CD4-positive, alpha-beta T cell (primary cell): ENCODE measurements at regions not wholly inside any gene's neighbourhood (a gene's known extent, or its start where the extent isn't known, plus 50 kb on each side); places are given as distances from the start of the nearest gene placed in this dataset.
"Not testable (repeated sequence)": the region's sequence is repeated elsewhere in the genome, so short reads cannot be mapped to it uniquely, and the experiment has no call there.

Experiments
- ATAC-seq: fragments of 200-7000 bp; cut with Tn5 transposase; one replicate; pipeline ENCODE4 v1.10.0; 2022; ENCODE audit warnings: mild to moderate bottlenecking; ENCODE audit not compliant: poor library complexity
- CTCF ChIA-PET: fragments of 350-600 bp; sonication (Branson Sonifier 250); formaldehyde crosslinking; loops from one replicate; lab custom pipeline; 2021; ENCODE audit warnings: antibody characterized with exemption, inconsistent platforms; lab: Charles Lee
- POLR2A ChIA-PET: fragments of 350-600 bp; sonication (Branson Sonifier 250); formaldehyde crosslinking; loops from one replicate; lab custom pipeline; 2021; ENCODE audit warnings: antibody characterized with exemption, inconsistent platforms; lab: Charles Lee
- DNase-seq, 14 experiments: peaks; one replicate each; pipeline ENCODE4 v3.0.0-alpha.2; 2013 to 2020; ENCODE audit warnings: mixed read lengths in 2 of 14
- H3K27ac ChIP-seq, 2 donors: one replicate each; pipeline versions ENCODE4 v1.5.1 to v1.7.0; 2013; ENCODE audit warnings: low read length in 2 of 2, low read depth in 1 of 2, mild to moderate bottlenecking in 1 of 2
- H3K27me3 ChIP-seq, 2 experiments: 1 replicate in 1 of 2; 2 replicates in 1 of 2; pipeline versions ENCODE4 v1.6.1 to v1.7.0; 2013; ENCODE audit warnings: low read length in 2 of 2, control low read depth in 1 of 2, mild to moderate bottlenecking in 1 of 2, moderate library complexity in 1 of 2; ENCODE audit not compliant: insufficient read depth in 2 of 2, control insufficient read depth in 1 of 2
- H3K36me3 ChIP-seq: one replicate; pipeline ENCODE4 v1.6.1; 2013; ENCODE audit warnings: low read length, control low read depth; ENCODE audit not compliant: insufficient read depth
- H3K4me1 ChIP-seq: one replicate; pipeline ENCODE4 v1.6.1; 2013; ENCODE audit warnings: low read length, control low read depth; ENCODE audit not compliant: insufficient read depth
- H3K4me3 ChIP-seq: one replicate; pipeline ENCODE4 v1.5.1; 2013; ENCODE audit warnings: mild to moderate bottlenecking, low read length, moderate library complexity
- H3K9me3 ChIP-seq, 2 experiments: 1 replicate in 1 of 2; 2 replicates in 1 of 2; pipeline versions ENCODE4 v1.6.1 to v1.7.0; 2013; ENCODE audit warnings: low read length in 2 of 2, mild to moderate bottlenecking in 2 of 2, control low read depth in 1 of 2, moderate library complexity in 1 of 2; ENCODE audit not compliant: control insufficient read depth in 1 of 2, insufficient read depth in 1 of 2
- H3K27ac Mint-ChIP-seq: one replicate; pipeline ENCODE4 v1.8.0; 2020; ENCODE audit warnings: mixed read lengths
- H3K27me3 Mint-ChIP-seq: one replicate; pipeline ENCODE4 v1.8.0; 2021; ENCODE audit warnings: mixed read lengths
- H3K36me3 Mint-ChIP-seq: one replicate; pipeline ENCODE4 v1.8.0; 2021; ENCODE audit warnings: low read depth, mixed read lengths
- H3K4me1 Mint-ChIP-seq: one replicate; pipeline ENCODE4 v1.8.0; 2021; ENCODE audit warnings: low read depth, mixed read lengths
- H3K4me3 Mint-ChIP-seq: one replicate; pipeline ENCODE4 v1.8.0; 2020; ENCODE audit warnings: mild to moderate bottlenecking, mixed read lengths
- H3K9me3 Mint-ChIP-seq: one replicate; pipeline ENCODE4 v1.8.0; 2020; ENCODE audit warnings: mixed read lengths
- intact Hi-C, 2 experiments: fragments of 100-400 bp; cut with DNase I in 1 of 2; cut with micrococcal nuclease in 1 of 2; formaldehyde crosslinking; loops; one replicate each; pipeline versions ENCODE4 v1.15.1 to v1.9.0; 2023 to 2025; cut with DNase I, micrococcal nuclease
- TF ChIP-seq, protein P1 (sequence below): fragments of 200-600 bp; IDR thresholded peaks from one replicate; pipeline ENCODE4 v1.8.0; 2022; ENCODE audit warnings: antibody characterized with exemption, mild to moderate bottlenecking

DNA sequence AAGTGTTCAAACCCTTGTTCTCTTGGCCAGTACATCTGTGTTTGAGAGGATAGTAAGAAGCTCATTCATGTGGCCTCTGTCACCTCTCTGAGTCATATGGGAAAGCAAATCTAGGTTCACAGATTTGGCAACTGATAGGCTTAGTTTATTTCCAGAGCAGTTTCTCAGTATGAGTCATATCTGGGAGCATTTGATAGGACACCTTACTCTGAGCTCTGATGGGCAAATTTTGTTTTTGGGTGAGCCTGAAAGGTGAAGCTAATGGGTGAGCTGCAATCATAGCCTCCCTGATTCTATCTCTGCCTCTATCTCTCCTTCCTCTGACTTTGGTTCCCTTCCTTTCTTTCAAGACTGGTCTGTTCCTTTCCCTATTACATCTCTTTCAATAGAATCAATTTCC is 134.4 kb downstream of the S1PR1 start:
- DNase-seq (no peak), ATAC-seq (peak; percentile 51)
- Histone ChIP-seq H3K4me1 (no peaks in the 10 kb centered on the region), H3K36me3 (no peaks in the 10 kb centered on the region), H3K27ac (no peak overlapping the region), H3K4me3 (no peak overlapping the region), H3K27me3 (no peaks in the 10 kb centered on the region), H3K9me3 (no peaks in the 10 kb centered on the region)
- H3K9me3 Mint-ChIP-seq, result no peaks in the 10 kb centered on the region
- TF ChIP-seq, protein P1, sequence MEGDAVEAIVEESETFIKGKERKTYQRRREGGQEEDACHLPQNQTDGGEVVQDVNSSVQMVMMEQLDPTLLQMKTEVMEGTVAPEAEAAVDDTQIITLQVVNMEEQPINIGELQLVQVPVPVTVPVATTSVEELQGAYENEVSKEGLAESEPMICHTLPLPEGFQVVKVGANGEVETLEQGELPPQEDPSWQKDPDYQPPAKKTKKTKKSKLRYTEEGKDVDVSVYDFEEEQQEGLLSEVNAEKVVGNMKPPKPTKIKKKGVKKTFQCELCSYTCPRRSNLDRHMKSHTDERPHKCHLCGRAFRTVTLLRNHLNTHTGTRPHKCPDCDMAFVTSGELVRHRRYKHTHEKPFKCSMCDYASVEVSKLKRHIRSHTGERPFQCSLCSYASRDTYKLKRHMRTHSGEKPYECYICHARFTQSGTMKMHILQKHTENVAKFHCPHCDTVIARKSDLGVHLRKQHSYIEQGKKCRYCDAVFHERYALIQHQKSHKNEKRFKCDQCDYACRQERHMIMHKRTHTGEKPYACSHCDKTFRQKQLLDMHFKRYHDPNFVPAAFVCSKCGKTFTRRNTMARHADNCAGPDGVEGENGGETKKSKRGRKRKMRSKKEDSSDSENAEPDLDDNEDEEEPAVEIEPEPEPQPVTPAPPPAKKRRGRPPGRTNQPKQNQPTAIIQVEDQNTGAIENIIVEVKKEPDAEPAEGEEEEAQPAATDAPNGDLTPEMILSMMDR, result no peak
- no peak overlapping the region for H3K4me3 Mint-ChIP-seq
- H3K27me3 Mint-ChIP-seq, result no peaks in the 10 kb centered on the region
- ChIA-PET POLR2A (no interaction called here), CTCF (interaction anchor here (1.4 kb wide), 1 partner anchor 14 kb away, joined by 7 read pairs; no protein-coding TSS in a partner anchor)
- H3K36me3 Mint-ChIP-seq, result no peaks in the 10 kb centered on the region
- H3K4me1 Mint-ChIP-seq, result no peaks in the 10 kb centered on the region
- intact Hi-C loops, result no loop called here
- H3K27ac Mint-ChIP-seq, result no peak overlapping the region

DNA sequence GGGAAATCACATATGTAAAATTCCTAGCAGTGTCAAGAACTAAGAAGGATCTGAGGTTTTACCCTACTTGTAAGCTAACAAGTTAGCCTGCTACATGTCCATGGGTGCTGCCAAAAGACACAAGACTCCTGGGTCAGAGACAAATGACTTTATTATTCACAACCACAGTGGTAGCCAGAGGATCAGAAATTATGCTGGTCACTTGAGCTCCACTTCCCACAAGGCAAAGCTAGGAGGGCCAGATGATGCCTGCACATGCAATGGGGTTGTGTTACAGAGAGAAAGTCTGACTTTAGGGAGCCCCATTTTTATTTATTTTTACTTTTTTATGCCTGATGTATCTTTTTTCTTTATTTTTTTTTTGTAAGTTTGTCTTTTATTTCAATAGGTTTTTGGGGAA is 136.8 kb downstream of the S1PR1 start:
- TF ChIP-seq, protein P1, result no peak
- Mint-ChIP-seq H3K4me3 (no peak overlapping the region), H3K9me3 (no peaks in the 10 kb centered on the region), H3K36me3 (no peaks in the 10 kb centered on the region), H3K4me1 (no peaks in the 10 kb centered on the region), H3K27me3 (no peaks in the 10 kb centered on the region), H3K27ac (no peak overlapping the region)
- ATAC-seq (no peak), DNase-seq (no peak)
- intact Hi-C loops, result no loop called here
- Histone ChIP-seq H3K4me3 (no peak overlapping the region), H3K9me3 (no peaks in the 10 kb centered on the region), H3K36me3 (no peaks in the 10 kb centered on the region), H3K27me3 (no peaks in the 10 kb centered on the region), H3K4me1 (no peaks in the 10 kb centered on the region), H3K27ac (no peak overlapping the region)
- ChIA-PET POLR2A (no interaction called here), CTCF (no interaction called here)

DNA sequence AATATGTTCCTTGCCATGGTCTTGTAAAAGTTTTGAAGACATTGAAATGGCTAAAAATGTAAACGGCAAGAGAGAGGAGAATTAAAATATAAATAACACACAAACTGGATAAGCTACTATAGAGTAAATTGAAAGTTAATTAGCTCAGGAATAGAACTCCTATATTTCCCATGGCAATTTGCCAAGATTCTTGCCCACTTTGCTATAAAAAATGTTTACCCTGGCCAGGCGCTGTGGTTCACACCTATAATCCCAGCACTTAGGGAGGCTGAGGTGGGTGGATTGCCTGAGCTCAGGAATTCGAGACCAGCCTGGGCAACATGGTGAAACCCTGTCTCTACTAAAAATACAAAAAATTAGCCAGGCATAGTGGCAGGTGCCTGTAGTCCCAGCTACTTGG is 138.6 kb downstream of the S1PR1 start:
- H3K27ac ChIP-seq, H3K4me3 ChIP-seq, H3K27me3 Mint-ChIP-seq, H3K4me3 Mint-ChIP-seq, H3K36me3 ChIP-seq, H3K9me3 ChIP-seq, intact Hi-C loops, POLR2A ChIA-PET, ATAC-seq, H3K27ac Mint-ChIP-seq, H3K36me3 Mint-ChIP-seq, H3K4me1 Mint-ChIP-seq, DNase-seq, H3K27me3 ChIP-seq, CTCF ChIA-PET, H3K4me1 ChIP-seq, H3K9me3 Mint-ChIP-seq: not testable (repeated sequence)
